PFSK-1 (cell line): ENCODE measurements at regions not wholly inside any gene's neighbourhood (a gene's known extent, or its start where the extent isn't known, plus 50 kb on each side); places are given as distances from the start of the nearest gene placed in this dataset.

Experiments
- FOXP2 ChIP-seq: optimal IDR thresholded peaks from 2 replicates; pipeline ENCODE3; 2011; ENCODE audit warnings: borderline replicate concordance, control low read depth, inconsistent platforms; ENCODE audit not compliant: insufficient read depth; ENCODE audit errors: extremely low read length, extremely low read depth
- POLR2AphosphoS5 ChIP-seq: IDR thresholded peaks from 2 replicates; pipeline ENCODE4 v1.6.1; 2012; ENCODE audit warnings: low read depth, mild to moderate bottlenecking, control low read depth, low read length, moderate library complexity
- SIN3A ChIP-seq: IDR thresholded peaks from 2 replicates; pipeline ENCODE4 v1.6.1; 2012; ENCODE audit warnings: mild to moderate bottlenecking, low read length, moderate library complexity, borderline replicate concordance; ENCODE audit not compliant: insufficient read depth
- TAF1 ChIP-seq: IDR thresholded peaks from 2 replicates; pipeline ENCODE4 v1.6.1; 2012; ENCODE audit warnings: low read length, control low read depth, borderline replicate concordance; ENCODE audit not compliant: insufficient read depth
- TF ChIP-seq, protein P1 (sequence below), 2 experiments: IDR thresholded peaks; 2 replicates each; pipeline versions ENCODE4 v1.6.1 to v1.8.0; 2011 to 2012; ENCODE audit warnings: low read depth in 2 of 2, low read length in 2 of 2, control low read depth in 1 of 2, inconsistent platforms in 1 of 2, mild to moderate bottlenecking in 1 of 2, moderate library complexity in 1 of 2; ENCODE audit not compliant: insufficient read depth in 1 of 2

DNA sequence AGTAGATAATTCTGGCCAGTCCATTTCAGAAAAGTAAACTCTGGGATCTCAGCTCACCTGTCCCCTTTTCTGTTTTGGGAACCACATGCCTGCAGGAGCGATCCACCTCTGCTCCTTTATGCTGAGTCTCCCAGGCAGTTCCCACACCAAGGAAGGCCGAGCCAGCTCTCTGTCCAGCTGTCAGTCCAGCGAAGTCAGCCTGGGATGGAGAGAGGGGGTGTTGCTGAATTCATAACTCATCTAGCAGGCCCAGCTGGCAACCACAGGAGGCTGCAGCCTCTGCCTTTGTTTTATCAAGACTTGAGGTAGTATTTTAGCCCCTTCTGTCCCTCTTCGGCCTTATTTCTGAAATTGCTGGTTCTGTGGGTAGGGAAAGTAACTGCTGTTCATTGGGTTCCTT is 209.9 kb downstream of the ARL4C start:
- TF ChIP-seq FOXP2 (no peak), SIN3A (no peak), TAF1 (no peak), POLR2AphosphoS5 (no peak)
- TF ChIP-seq, protein P1, sequence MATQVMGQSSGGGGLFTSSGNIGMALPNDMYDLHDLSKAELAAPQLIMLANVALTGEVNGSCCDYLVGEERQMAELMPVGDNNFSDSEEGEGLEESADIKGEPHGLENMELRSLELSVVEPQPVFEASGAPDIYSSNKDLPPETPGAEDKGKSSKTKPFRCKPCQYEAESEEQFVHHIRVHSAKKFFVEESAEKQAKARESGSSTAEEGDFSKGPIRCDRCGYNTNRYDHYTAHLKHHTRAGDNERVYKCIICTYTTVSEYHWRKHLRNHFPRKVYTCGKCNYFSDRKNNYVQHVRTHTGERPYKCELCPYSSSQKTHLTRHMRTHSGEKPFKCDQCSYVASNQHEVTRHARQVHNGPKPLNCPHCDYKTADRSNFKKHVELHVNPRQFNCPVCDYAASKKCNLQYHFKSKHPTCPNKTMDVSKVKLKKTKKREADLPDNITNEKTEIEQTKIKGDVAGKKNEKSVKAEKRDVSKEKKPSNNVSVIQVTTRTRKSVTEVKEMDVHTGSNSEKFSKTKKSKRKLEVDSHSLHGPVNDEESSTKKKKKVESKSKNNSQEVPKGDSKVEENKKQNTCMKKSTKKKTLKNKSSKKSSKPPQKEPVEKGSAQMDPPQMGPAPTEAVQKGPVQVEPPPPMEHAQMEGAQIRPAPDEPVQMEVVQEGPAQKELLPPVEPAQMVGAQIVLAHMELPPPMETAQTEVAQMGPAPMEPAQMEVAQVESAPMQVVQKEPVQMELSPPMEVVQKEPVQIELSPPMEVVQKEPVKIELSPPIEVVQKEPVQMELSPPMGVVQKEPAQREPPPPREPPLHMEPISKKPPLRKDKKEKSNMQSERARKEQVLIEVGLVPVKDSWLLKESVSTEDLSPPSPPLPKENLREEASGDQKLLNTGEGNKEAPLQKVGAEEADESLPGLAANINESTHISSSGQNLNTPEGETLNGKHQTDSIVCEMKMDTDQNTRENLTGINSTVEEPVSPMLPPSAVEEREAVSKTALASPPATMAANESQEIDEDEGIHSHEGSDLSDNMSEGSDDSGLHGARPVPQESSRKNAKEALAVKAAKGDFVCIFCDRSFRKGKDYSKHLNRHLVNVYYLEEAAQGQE (IDR thresholded peaks at IDR 0.05; ENCODE audit: insufficient read depth in 1 of 2, low read depth in 2 of 2, low read length in 2 of 2), result no peak

DNA sequence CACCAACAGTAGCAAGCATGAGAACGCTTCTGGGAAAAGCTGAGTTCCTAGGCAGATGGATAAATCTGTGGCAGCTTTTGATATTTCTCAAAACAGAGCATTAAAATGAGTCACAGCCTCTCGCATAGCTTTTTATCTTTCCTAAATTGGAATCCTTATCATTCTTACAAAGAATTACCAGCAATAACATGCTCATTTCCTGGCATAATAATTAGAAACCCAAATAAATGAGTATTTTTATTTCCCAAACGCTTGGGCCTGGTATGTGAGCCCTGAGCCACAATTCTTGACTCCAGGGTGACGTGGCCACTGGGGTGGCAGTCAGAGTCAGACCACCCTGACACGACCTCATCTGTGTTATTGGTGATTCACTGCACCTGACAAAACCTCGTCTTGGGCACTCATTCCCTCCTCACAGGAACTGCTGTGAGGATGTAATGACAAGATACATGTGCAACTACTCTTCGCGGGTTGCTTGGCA is 210.7 kb downstream of the ARL4C start:
- no peak for TF ChIP-seq SIN3A
- TF ChIP-seq TAF1, result no peak
- no peak for TF ChIP-seq FOXP2
- TF ChIP-seq, protein P1 (IDR thresholded peaks at IDR 0.05; ENCODE audit: insufficient read depth in 1 of 2, low read depth in 2 of 2, low read length in 2 of 2), result no peak
- no peak for TF ChIP-seq POLR2AphosphoS5

DNA sequence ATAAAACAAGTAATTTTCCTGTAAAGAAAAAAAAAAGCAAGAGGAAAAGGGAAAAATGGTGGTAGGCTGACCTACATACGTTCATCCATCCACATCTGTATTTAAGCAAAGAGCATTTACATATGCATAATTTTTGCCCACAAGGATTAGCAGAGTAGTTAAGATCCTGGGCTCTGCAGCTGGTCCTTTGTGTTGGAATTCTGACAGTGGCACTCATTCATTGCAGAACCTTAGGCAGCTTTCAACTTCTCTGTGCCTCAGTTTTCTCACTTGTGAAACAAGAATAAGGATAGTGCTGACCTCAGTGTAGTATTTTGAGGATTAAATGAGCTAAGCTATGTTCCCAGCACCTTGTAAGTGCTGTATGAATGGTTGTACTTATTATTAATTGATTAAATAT is 211.3 kb downstream of the ARL4C start:
- TF ChIP-seq, protein P1 (IDR thresholded peaks at IDR 0.05; ENCODE audit: insufficient read depth in 1 of 2, low read depth in 2 of 2, low read length in 2 of 2), result no peak

DNA sequence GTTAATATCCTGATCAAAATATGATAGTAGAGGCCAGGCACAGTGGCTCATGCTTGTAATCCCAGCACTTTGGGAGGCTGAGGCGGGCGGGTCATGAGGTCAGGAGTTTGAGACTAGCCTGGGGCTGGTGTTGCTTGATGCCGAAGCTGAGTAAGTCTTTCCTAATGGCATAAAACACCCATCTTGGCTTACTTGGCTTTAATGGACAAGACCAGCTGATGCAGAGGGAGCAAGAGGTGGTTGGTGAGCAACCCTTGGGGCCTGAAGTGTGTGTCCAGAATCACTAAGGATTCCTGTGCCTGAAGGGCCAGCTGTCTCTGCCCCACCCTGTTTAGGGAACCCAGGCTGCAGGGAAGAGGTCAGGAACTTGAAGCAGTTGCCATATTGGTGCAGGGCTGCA is 217.2 kb downstream of the ARL4C start:
- TF ChIP-seq TAF1 (no peak), POLR2AphosphoS5 (no peak)

DNA sequence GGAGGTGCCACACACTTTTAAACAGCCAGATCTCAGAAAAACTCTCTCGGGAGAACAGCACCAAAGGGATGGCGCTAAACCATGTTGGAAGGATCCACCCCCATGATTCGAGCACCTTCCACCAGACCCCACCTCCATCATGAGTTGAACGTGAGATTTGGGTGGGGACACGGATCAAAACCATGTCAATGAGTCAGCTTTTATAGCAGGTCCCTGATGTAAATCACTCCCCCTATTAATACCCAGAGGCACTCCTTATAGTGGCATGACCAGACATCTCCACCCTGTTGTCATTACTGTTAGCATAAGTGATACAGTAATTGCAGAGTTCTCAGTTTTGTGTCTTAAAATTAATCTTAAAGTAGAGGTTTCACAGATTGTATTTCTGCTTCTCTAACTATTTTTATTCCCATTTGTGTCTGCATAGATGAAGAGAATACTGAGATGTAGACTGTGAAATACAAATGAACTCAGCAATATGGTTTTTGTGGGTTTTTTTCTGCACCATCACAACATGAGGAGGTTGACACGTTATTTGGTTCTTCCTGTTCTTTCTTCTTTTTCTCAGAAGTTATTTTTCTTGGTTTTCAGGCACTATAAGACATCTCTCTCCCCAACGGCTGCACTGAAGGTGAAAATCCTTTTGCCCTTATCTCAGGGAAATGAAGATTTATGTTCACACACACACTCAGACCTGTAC is 218.2 kb downstream of the ARL4C start:
- TF ChIP-seq POLR2AphosphoS5, result no peak

DNA sequence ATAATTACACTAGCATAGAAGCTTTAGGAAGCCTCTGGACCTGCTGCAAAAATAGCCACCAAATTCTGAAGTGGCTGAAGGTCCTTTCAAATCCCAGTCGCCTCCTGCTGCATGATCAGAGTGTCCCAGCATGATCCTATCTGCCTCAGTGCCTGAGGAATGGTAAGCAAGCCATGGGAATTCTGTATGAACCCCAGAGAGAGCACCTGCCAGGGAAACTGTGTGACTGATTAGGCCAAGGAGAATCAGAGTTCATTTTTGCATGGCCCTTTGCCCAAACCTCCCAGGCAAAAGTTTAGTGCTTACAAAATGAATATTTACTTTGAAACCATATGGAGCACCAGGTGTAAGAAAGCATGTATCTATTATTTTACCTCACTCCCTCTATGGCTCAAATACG is 221.4 kb downstream of the ARL4C start:
- TF ChIP-seq POLR2AphosphoS5, result no peak
- no peak for TF ChIP-seq SIN3A
- no peak for TF ChIP-seq FOXP2
- TF ChIP-seq TAF1, result no peak
- TF ChIP-seq, protein P1 (IDR thresholded peaks at IDR 0.05; ENCODE audit: insufficient read depth in 1 of 2, low read depth in 2 of 2, low read length in 2 of 2), result no peak
